GM19035 (cell line): ENCODE measurements at regions not wholly inside any gene's neighbourhood (a gene's known extent, or its start where the extent isn't known, plus 50 kb on each side); places are given as distances from the start of the nearest gene placed in this dataset.
"Not testable (repeated sequence)": the region's sequence is repeated elsewhere in the genome, so short reads cannot be mapped to it uniquely, and the experiment has no call there.

Experiments
- ATAC-seq: cut with Tn5 transposase; IDR thresholded peaks from one replicate; pipeline ENCODE4 v1.9.1; 2021; ENCODE audit not compliant: unreplicated experiment

GRCh38 chr3:70743754-70744153, 431.3 kb upstream of the MDFIC2 start:
- no peak for ATAC-seq

- ATAC-seq: no peak
Measured at GRCh38 chr3:70742081-70742480, 429.6 kb upstream of the MDFIC2 start.

GRCh38 chr3:70740872-70741271, 428.4 kb upstream of the MDFIC2 start:
- ATAC-seq: no peak

GRCh38 chr3:70740071-70740470, 427.6 kb upstream of the MDFIC2 start:
- ATAC-seq: no peak

- no peak for ATAC-seq
Measured at GRCh38 chr3:70738291-70738681, 425.8 kb upstream of the MDFIC2 start.

- ATAC-seq: no peak
Measured at GRCh38 chr3:70737666-70738290, 425.3 kb upstream of the MDFIC2 start.

- no peak for ATAC-seq
Measured at GRCh38 chr3:70736009-70736408, 423.6 kb upstream of the MDFIC2 start.

GRCh38 chr3:70734756-70735155, 422.3 kb upstream of the MDFIC2 start:
- no peak for ATAC-seq

- no peak for ATAC-seq
Measured at GRCh38 chr3:70731046-70731445, 418.6 kb upstream of the MDFIC2 start.

GRCh38 chr3:70729845-70730244, 417.4 kb upstream of the MDFIC2 start:
- ATAC-seq: no peak

- ATAC-seq: no peak
Measured at GRCh38 chr3:70728311-70728710, 415.9 kb upstream of the MDFIC2 start.

GRCh38 chr3:70726961-70727360, 414.5 kb upstream of the MDFIC2 start:
- ATAC-seq: no peak

GRCh38 chr3:70726096-70726938, 413.9 kb upstream of the MDFIC2 start:
- ATAC-seq: no peak

GRCh38 chr3:70722018-70722417, 409.6 kb upstream of the MDFIC2 start:
- no peak for ATAC-seq

GRCh38 chr3:70716832-70717231, 404.4 kb upstream of the MDFIC2 start:
- ATAC-seq: no peak

- no peak for ATAC-seq
Measured at GRCh38 chr3:70712449-70713082, 400.1 kb upstream of the MDFIC2 start.

GRCh38 chr3:70703305-70704102, 391.1 kb upstream of the MDFIC2 start:
- no peak for ATAC-seq

GRCh38 chr3:70702132-70702531, 389.7 kb upstream of the MDFIC2 start:
- no peak for ATAC-seq

- ATAC-seq: no peak
Measured at GRCh38 chr3:70684701-70685100, 372.3 kb upstream of the MDFIC2 start.

- ATAC-seq: not testable (repeated sequence)
Measured at GRCh38 chr3:70675810-70676209, 363.4 kb upstream of the MDFIC2 start.
